Epidermal melanocyte (primary cell): ENCODE measurements at regions not wholly inside any gene's neighbourhood (a gene's known extent, or its start where the extent isn't known, plus 50 kb on each side); places are given as distances from the start of the nearest gene placed in this dataset.
A peak's percentile ranks its signal among the peaks of the same experiment; 100 is the strongest.
"Not testable (repeated sequence)": the region's sequence is repeated elsewhere in the genome, so short reads cannot be mapped to it uniquely, and the experiment has no call there.

ENCODE experiments used
- DNase-seq: peaks from one replicate; pipeline ENCODE4 v3.0.0; 2011; ENCODE audit warnings: low spot score; ENCODE audit not compliant: insufficient read length

DNA sequence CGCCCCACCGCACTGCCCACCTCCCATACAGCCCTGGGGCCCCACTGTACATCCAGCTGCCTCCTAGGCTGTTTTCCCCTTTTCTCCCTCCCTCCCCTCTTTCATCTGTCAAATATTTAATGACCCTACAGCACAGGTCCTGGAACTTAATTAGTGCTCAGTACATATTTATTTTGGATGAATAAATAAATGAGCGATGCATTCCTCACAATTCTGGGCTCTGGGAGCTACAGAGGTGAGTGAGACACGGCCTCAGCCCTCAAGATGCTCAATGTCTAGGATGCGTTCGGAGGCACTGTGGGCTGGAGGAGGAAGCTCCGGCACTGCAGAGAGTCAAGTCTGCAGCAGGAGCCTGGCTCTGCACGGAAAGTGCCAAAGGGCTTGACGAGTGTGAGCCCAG is 175.0 kb downstream of the FAM43A start:
- no peak for DNase-seq

- DNase-seq = no peak
These were observed 175.7 kb downstream of the FAM43A start for GRCh38 chr3:194861375-194861774.

DNA sequence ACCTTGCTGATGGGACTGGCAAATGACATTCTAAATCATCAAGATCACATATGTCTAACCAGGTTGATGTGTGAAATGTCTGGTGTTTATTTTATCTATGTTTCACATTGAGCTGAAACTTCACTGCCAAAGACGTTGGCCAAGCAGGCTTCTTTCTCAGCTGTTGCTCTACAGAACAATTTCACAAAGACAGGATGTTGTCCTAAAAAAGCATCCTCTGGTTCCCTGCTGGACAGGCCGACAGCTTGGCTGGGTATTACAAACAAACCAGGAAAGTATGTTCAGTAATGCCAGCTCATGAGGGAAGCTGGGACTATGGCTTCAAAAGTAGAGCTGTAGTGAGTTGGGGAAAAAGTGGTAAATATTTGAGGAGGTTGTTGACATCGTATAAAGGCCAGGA is 179.4 kb downstream of the FAM43A start:
- no peak for DNase-seq

- DNase-seq = no peak
These were observed 179.9 kb downstream of the FAM43A start for GRCh38 chr3:194865615-194866014.

DNA sequence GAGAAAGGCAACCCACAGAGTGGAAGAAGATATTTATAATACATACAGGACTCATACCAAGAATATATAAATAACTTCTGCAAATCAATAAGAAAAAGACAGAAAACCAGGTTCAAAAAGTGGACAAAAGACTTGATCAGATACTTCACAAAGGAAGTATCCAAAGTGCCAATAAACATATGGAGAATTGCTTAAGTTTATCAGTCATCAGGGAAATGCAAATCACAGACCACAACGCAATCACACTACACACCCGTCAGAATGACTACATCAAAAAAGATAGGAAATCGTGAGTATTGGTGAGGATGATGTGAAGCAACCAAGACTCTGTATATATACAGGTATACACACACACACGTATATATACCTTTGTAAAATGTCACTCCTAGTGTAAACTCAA is 180.6 kb downstream of the FAM43A start:
- DNase-seq = no peak

- no peak for DNase-seq
These were observed 181.7 kb downstream of the FAM43A start for GRCh38 chr3:194867270-194867983.

DNA sequence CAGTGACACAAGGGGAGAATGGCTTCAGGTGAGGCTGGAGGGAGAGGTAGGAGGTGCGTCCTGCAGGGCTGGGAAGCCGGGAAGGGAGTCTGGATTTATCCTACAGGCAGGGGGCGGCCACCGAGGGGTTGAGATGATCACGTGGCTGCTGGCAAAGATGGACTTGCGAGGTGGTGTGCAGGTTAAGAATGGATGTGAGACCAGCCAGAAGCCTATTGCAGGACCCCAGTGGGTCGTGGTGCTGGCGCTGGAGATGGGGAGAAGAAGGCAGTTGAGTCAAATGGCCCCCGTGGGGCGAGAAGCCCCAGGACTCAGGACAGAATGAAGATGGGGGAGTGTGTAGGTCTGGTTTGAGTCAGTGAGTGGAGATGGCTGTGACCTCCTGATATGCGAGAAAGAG is 183.1 kb downstream of the FAM43A start:
- no peak for DNase-seq

GRCh38 chr3:194869482-194870169 is 183.9 kb downstream of the FAM43A start:
- no peak for DNase-seq

DNA sequence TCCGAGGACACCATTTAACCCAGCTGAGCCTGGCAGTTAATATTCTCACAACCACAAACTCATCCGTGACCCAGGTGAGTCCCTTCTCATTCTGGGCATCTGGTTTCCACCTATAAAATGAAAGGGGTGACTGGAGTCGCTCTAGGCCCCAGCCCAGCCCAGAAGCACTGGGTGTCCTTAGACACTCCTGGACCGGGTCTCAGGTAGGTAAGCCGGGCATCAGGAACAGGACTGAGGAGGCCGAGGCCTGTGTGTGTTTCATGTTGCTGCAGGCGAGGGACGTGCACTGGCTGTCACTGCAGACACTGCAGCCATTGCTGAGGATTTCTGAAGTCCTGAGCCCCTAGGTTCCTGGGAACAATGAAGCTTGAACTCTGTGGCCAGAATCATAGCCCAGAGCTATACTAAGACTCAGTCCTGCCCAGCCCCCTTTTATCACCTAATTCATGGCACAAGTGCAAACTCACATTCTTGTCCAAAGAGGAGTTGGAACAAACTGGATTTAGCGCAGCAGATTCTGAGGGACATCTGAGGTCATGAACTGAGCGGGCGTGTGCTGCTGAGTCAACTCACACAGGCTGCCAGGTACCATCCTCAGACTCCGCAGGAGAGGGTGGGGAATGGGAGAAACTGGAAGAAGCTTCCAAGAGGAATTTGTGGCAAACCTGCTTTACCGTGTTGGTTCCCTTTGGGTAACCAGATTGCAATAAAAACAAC is 184.9 kb downstream of the FAM43A start:
- no peak for DNase-seq

DNA sequence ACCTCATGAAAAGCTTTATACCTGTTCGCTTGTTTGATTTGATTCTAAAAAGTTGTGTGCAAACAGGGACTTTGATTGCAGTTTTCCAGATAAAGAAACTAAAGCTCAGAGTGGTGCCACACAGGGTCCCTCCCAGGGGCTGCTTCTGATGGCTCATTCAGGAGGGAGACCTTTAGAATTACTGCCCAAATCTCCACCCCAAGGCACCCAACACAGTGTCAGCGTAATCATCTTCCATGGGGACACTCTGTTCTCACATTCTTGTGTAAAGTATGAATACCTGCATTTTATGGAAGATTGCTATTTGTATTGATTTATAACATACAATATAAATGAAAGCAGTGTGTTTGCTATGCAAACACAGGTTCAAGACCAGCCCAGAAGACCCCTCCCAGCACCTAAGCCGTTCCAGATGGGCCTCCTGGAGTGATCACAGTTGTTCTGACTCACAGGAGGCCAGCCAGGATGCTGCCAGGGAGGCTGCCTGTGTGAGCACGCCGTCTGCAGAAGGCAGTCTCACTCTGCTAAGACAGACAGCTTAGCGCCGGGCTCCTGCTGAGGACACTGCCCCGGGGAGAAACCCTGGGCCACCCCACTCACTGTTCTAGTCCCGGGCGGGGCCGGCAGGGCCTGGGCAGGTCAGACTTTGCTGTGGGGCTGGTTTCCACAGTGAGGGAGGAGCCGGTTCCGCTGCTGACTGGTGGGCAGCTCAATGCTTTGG is 185.6 kb downstream of the FAM43A start:
- DNase-seq = peak; percentile 50

DNA sequence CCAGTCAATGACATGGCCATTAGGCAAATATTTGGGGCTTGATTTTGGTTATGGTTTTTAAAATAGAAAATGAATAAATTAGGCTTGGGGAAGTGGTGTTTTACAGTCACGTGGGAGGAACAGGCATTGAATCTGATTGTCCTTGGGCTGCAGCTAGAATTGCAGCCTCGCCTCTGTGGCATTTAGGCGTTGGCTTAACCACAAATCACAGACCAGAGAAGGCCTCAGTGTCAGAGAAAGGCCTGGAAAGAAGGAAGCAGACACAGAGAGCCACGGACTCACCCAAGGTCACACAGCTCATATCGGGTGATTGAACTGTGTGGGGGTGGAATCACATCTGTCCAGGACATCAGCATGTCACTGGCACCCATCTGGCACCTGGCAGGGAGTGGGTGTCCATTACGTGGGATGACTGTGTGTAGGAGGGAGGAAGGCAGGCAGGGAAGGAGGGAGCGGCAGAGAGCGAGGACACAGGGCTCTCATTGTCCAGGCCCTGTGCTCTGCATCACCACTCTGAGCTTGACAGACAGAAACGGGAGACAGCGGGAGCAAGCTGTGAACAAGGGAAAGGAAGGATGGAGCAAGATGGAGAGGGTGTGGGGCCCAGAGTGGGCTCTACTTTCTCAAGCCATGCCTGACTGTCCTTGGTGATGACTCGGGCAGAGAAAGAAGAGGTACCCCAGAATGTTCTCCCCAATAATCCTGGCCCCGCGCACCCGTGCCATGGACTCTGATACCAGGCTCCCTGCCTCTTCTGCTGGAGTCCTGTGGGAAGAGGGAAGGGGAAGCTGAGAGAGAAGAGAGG is 186.4 kb downstream of the FAM43A start:
- no peak for DNase-seq

DNA sequence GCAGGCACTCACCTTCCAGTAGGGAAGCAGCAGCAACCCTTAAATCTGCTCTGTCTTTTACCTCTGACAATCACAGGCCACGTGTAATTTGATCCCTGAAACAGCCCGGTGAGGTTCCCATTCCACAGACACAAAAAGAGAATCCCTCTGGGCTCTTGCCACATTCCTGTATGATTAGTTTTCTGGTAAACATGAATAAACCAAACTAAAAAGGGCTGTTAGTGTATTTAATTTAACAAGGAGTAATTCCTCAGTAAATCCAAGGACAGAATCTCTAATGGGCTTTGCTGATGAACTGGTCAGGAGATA is 186.9 kb downstream of the FAM43A start:
- no peak for DNase-seq

- DNase-seq = not testable (repeated sequence)
These were observed 187.8 kb downstream of the FAM43A start for GRCh38 chr3:194873474-194873873.

DNA sequence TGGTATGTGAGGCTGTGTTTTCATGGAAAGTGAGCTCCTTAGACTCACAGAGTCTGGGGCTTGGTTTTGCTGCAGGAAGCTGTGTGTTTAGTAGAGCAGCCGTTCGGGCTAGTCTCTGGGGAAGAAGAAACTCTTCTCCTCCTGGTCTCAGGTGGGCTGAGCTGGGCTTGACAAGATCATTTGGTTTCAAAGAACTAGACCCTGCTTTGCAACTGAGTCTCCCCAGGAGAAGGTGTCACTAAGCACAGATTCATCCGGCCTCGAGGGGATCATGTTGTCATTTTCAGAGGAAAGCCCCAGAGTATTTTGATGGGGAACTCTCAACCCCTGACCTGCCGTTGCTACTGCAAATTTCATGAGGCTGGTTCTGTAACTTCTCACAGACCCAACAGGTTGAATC is 188.5 kb downstream of the FAM43A start:
- DNase-seq = no peak

DNA sequence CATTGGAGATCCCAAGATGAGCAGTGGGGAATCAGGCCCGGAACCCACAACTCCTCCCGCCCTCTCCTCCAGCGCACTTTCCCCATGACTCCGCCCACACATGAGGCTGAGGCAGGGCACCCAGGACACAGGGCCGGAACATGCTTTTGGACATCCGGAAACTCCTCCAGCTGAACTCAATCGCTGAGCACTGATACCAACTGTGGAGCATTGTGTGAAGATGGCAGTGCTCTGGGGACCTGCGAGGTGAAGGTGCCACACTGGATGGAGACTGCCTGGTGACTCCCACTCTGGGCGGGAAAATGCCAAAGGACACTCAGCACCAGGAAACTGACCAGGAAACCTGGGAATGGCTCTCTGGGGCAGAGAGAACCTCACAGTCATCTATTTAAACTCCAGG is 189.1 kb downstream of the FAM43A start:
- no peak for DNase-seq

- DNase-seq = no peak
These were observed 190.1 kb downstream of the FAM43A start for GRCh38 chr3:194875581-194876402.

- no peak for DNase-seq
These were observed 190.9 kb downstream of the FAM43A start for GRCh38 chr3:194876403-194877095.

GRCh38 chr3:194877291-194878119 is 191.8 kb downstream of the FAM43A start:
- DNase-seq = no peak
